IPS-15b (cell line): ENCODE measurements at regions not wholly inside any gene's neighbourhood (a gene's known extent, or its start where the extent isn't known, plus 50 kb on each side); places are given as distances from the start of the nearest gene placed in this dataset.

Experiments used
- H3K27me3 ChIP-seq: one replicate; pipeline ENCODE4 v1.6.1; 2013; ENCODE audit warnings: low read length; ENCODE audit not compliant: control insufficient read depth, insufficient read depth
- H3K36me3 ChIP-seq: one replicate; pipeline ENCODE4 v1.6.1; 2013; ENCODE audit warnings: low read length; ENCODE audit not compliant: control insufficient read depth, insufficient read depth
- H3K4me1 ChIP-seq: one replicate; pipeline ENCODE4 v1.6.1; 2013; ENCODE audit warnings: mild to moderate bottlenecking, low read length; ENCODE audit not compliant: control insufficient read depth, insufficient read depth
- H3K4me3 ChIP-seq: one replicate; pipeline ENCODE4 v1.5.1; 2013; ENCODE audit warnings: low read depth, low read length
- H3K9ac ChIP-seq: one replicate; pipeline ENCODE4 v1.6.1; 2013; ENCODE audit warnings: low read depth, mild to moderate bottlenecking, low read length
- H3K9me3 ChIP-seq: one replicate; pipeline ENCODE4 v1.6.1; 2013; ENCODE audit warnings: mild to moderate bottlenecking, low read length; ENCODE audit not compliant: control insufficient read depth, insufficient read depth

- Histone ChIP-seq H3K36me3 (no peaks in the 10 kb centered on the region), H3K9ac (no peak overlapping the region), H3K27me3 (no peaks in the 10 kb centered on the region), H3K9me3 (no peaks in the 10 kb centered on the region), H3K4me3 (no peak overlapping the region), H3K4me1 (no peaks in the 10 kb centered on the region)
These were observed 649.3 kb downstream of the GALC start for GRCh38 chr14:87343652-87344051.

GRCh38 chr14:87334997-87335685 lies 657.8 kb downstream of the GALC start:
- H3K27me3 ChIP-seq: no peaks in the 10 kb centered on the region
- H3K9ac ChIP-seq: no peak overlapping the region
- H3K9me3 ChIP-seq: no peaks in the 10 kb centered on the region
- no peaks in the 10 kb centered on the region for H3K36me3 ChIP-seq
- no peaks in the 10 kb centered on the region for H3K4me1 ChIP-seq
- H3K4me3 ChIP-seq: no peak overlapping the region

- Histone ChIP-seq H3K36me3 (no peaks in the 10 kb centered on the region), H3K9ac (no peak overlapping the region), H3K4me3 (no peak overlapping the region), H3K4me1 (no peaks in the 10 kb centered on the region), H3K9me3 (no peaks in the 10 kb centered on the region), H3K27me3 (no peaks in the 10 kb centered on the region)
These were observed 661.0 kb downstream of the GALC start for GRCh38 chr14:87331991-87332390.

GRCh38 chr14:87325741-87326140 lies 667.2 kb downstream of the GALC start:
- no peaks in the 10 kb centered on the region for H3K27me3 ChIP-seq

GRCh38 chr14:87323191-87323590 lies 669.8 kb downstream of the GALC start:
- Histone ChIP-seq H3K4me1 (no peaks in the 10 kb centered on the region), H3K4me3 (no peak overlapping the region), H3K9ac (no peak overlapping the region), H3K9me3 (no peaks in the 10 kb centered on the region), H3K36me3 (no peaks in the 10 kb centered on the region), H3K27me3 (no peaks in the 10 kb centered on the region)

More at GRCh38 chr14:87325741-87326140, 667.2 kb downstream of the GALC start:
- Histone ChIP-seq H3K9me3 (no peaks in the 10 kb centered on the region), H3K36me3 (no peaks in the 10 kb centered on the region), H3K4me3 (no peak overlapping the region), H3K4me1 (no peaks in the 10 kb centered on the region), H3K9ac (no peak overlapping the region)

GRCh38 chr14:87321548-87321947 lies 671.4 kb downstream of the GALC start:
- Histone ChIP-seq H3K9me3 (no peaks in the 10 kb centered on the region), H3K27me3 (no peaks in the 10 kb centered on the region), H3K4me3 (no peak overlapping the region), H3K4me1 (no peaks in the 10 kb centered on the region), H3K9ac (no peak overlapping the region), H3K36me3 (no peaks in the 10 kb centered on the region)

- Histone ChIP-seq H3K36me3 (no peaks in the 10 kb centered on the region), H3K4me1 (no peaks in the 10 kb centered on the region), H3K4me3 (no peak overlapping the region), H3K9me3 (no peaks in the 10 kb centered on the region), H3K27me3 (no peaks in the 10 kb centered on the region), H3K9ac (no peak overlapping the region)
These were observed 680.1 kb downstream of the GALC start for GRCh38 chr14:87312894-87313205.

- no peaks in the 10 kb centered on the region for H3K9me3 ChIP-seq
- no peak overlapping the region for H3K9ac ChIP-seq
- no peaks in the 10 kb centered on the region for H3K36me3 ChIP-seq
These were observed 680.7 kb downstream of the GALC start for GRCh38 chr14:87312169-87312893.

GRCh38 chr14:87309557-87309956 lies 683.4 kb downstream of the GALC start:
- Histone ChIP-seq H3K27me3 (no peaks in the 10 kb centered on the region), H3K9me3 (no peaks in the 10 kb centered on the region), H3K4me3 (no peak overlapping the region), H3K36me3 (no peaks in the 10 kb centered on the region), H3K9ac (no peak overlapping the region), H3K4me1 (no peaks in the 10 kb centered on the region)

More at GRCh38 chr14:87312169-87312893, 680.7 kb downstream of the GALC start:
- Histone ChIP-seq H3K4me1 (no peaks in the 10 kb centered on the region), H3K27me3 (no peaks in the 10 kb centered on the region), H3K4me3 (no peak overlapping the region)

- Histone ChIP-seq H3K4me1 (no peaks in the 10 kb centered on the region), H3K9ac (no peak overlapping the region), H3K27me3 (no peaks in the 10 kb centered on the region), H3K36me3 (no peaks in the 10 kb centered on the region), H3K4me3 (no peak overlapping the region), H3K9me3 (no peaks in the 10 kb centered on the region)
These were observed 686.4 kb downstream of the GALC start for GRCh38 chr14:87306409-87307168.

- no peaks in the 10 kb centered on the region for H3K4me1 ChIP-seq
- no peak overlapping the region for H3K9ac ChIP-seq
These were observed 687.6 kb downstream of the GALC start for GRCh38 chr14:87305345-87305744.

GRCh38 chr14:87304404-87304803 lies 688.6 kb downstream of the GALC start:
- Histone ChIP-seq H3K27me3 (no peaks in the 10 kb centered on the region), H3K4me3 (no peak overlapping the region), H3K9me3 (no peaks in the 10 kb centered on the region), H3K36me3 (no peaks in the 10 kb centered on the region), H3K4me1 (no peaks in the 10 kb centered on the region), H3K9ac (no peak overlapping the region)

More at GRCh38 chr14:87305345-87305744, 687.6 kb downstream of the GALC start:
- Histone ChIP-seq H3K4me3 (no peak overlapping the region), H3K27me3 (no peaks in the 10 kb centered on the region), H3K9me3 (no peaks in the 10 kb centered on the region), H3K36me3 (no peaks in the 10 kb centered on the region)
